ENCODE measurements at regions not wholly inside any gene's neighbourhood (a gene's known extent, or its start where the extent isn't known, plus 50 kb on each side); places are given as distances from the start of the nearest gene placed in this dataset.
"Not testable (repeated sequence)": the region's sequence is repeated elsewhere in the genome, so short reads cannot be mapped to it uniquely, and the experiment has no call there.

GRCh38 chr7:142496545-142496991, 238.7 kb upstream of the PRSS58 start:
- no peak overlapping the region for H3K4me3 Mint-ChIP-seq
- no peaks in the 10 kb centered on the region for H3K9me3 Mint-ChIP-seq
- H3K27ac Mint-ChIP-seq: no peak overlapping the region
- peak; percentile 37 for ATAC-seq (ENCODE audit: low read depth)
- no peak for DNase-seq (ENCODE audit: low spot score in 2 of 2)
- H3K27me3 Mint-ChIP-seq: peaks cover 17% of the 10 kb centered on the region
- peaks cover 5% of the 10 kb centered on the region for H3K4me1 Mint-ChIP-seq
- no peaks in the 10 kb centered on the region for H3K36me3 Mint-ChIP-seq

DNA sequence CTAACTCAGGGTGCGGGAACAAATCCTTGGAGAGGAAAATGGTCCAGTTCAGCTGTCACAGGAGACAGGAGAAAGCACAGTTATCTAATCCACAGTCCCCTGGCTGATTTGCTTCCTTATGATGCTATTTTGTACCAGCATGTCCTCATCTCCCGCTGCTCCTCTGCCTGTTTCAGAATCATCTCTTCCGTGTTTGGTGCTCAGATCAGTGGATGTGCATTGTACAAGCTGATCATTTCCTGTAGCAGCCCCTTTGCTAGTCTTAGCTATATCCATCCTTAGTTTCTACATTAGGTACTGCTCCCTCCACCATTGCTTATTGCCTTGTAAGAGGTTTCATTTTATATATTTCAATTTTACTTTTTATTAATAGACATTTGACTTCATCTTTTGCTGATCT, 238.0 kb upstream of the PRSS58 start:
- H3K36me3 Mint-ChIP-seq; H3K9me3 Mint-ChIP-seq; H3K27ac Mint-ChIP-seq; H3K4me3 Mint-ChIP-seq; DNase-seq (ENCODE audit: low spot score in 2 of 2); ATAC-seq (ENCODE audit: low read depth); H3K4me1 Mint-ChIP-seq: not testable (repeated sequence)
- H3K27me3 Mint-ChIP-seq: peaks cover 15% of the 10 kb centered on the region

DNA sequence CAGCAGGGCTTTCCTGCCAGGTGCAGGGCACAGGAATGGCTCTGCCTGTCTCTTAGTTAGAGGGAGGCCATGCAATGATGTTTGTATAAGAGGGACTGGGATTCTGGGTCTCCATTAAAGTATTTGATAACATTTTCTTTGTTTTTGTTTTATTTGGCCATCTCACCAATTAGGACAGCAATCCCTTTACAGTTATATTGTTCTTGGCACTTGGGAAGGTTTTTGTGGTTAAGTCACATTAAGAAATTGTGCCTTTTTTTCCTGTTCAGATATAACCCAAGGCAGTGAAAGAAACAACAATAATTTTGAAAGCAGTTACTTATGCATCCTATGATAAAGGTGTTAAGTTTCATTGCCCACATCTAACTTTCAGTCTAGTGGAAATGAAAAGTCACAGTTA, 237.4 kb upstream of the PRSS58 start:
- not testable (repeated sequence) for H3K9me3 Mint-ChIP-seq; H3K27ac Mint-ChIP-seq; H3K36me3 Mint-ChIP-seq; H3K4me1 Mint-ChIP-seq; H3K4me3 Mint-ChIP-seq; DNase-seq (ENCODE audit: low spot score in 2 of 2); ATAC-seq (ENCODE audit: low read depth)
- peaks cover 15% of the 10 kb centered on the region for H3K27me3 Mint-ChIP-seq

DNA sequence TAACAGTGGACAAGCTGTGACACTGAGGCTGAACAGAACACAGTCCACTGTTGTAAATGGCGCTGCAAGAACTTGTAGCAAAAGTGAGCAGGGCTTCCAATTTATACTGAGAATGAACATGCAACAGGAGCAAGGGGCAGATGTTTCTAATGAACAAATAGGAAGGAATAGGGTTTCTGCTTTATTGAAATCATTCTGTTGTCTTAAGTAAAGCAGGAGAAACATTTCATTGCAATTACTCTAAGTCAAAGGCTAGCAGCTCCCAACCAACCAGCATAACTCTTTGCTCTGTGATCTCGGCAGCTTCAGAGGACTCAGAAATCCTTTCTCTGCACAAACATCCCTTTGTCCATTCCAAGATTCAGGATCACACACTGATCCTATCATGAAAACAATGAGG, 236.2 kb upstream of the PRSS58 start:
- ATAC-seq (ENCODE audit: low read depth): no peak
- Mint-ChIP-seq H3K27ac (no peak overlapping the region), H3K9me3 (no peaks in the 10 kb centered on the region), H3K4me1 (peaks cover 5% of the 10 kb centered on the region), H3K4me3 (no peak overlapping the region), H3K27me3 (peaks cover 15% of the 10 kb centered on the region), H3K36me3 (no peaks in the 10 kb centered on the region)
- no peak for DNase-seq (ENCODE audit: low spot score in 2 of 2)

GRCh38 chr7:142488842-142489241, 231.0 kb upstream of the PRSS58 start:
- H3K36me3 Mint-ChIP-seq: no peaks in the 10 kb centered on the region
- ATAC-seq (ENCODE audit: low read depth): no peak
- H3K9me3 Mint-ChIP-seq: no peaks in the 10 kb centered on the region
- no peak overlapping the region for H3K4me3 Mint-ChIP-seq
- H3K4me1 Mint-ChIP-seq: peaks cover 5% of the 10 kb centered on the region
- peaks cover 15% of the 10 kb centered on the region for H3K27me3 Mint-ChIP-seq
- no peak overlapping the region for H3K27ac Mint-ChIP-seq
- no peak for DNase-seq (ENCODE audit: low spot score in 2 of 2)

- H3K27ac Mint-ChIP-seq: no peak overlapping the region
- ATAC-seq (ENCODE audit: low read depth) (no peak), DNase-seq (ENCODE audit: low spot score in 2 of 2) (no peak)
- H3K27me3 Mint-ChIP-seq: peaks cover 16% of the 10 kb centered on the region
- H3K4me3 Mint-ChIP-seq: no peak overlapping the region
- H3K36me3 Mint-ChIP-seq: no peaks in the 10 kb centered on the region
- H3K4me1 Mint-ChIP-seq: peaks cover 7% of the 10 kb centered on the region
- no peaks in the 10 kb centered on the region for H3K9me3 Mint-ChIP-seq
Observed at GRCh38 chr7:142488036-142488633, 230.3 kb upstream of the PRSS58 start.

DNA sequence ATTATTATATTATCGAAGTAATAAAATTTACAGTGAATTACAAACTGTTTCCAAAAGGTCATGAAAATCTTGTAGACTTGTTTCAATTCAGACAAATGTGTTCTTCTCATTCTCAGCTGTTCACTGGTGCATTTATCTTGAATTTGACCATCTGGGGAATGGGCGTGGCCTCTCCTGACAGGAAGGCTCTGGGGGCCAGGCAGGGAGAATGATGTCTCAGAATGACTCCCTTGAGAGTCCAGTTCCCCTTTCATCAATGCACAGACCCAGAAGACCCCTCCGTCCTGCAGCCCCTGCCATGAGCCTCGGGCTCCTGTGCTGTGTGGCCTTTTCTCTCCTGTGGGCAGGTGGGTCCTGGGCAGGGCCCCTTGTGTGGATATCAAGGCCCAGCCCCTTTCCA, 229.7 kb upstream of the PRSS58 start:
- H3K36me3 Mint-ChIP-seq; H3K4me3 Mint-ChIP-seq; H3K27ac Mint-ChIP-seq; H3K4me1 Mint-ChIP-seq; ATAC-seq (ENCODE audit: low read depth); DNase-seq (ENCODE audit: low spot score in 2 of 2); H3K9me3 Mint-ChIP-seq: not testable (repeated sequence)
- H3K27me3 Mint-ChIP-seq: peaks cover 14% of the 10 kb centered on the region

GRCh38 chr7:142487124-142487523, 229.3 kb upstream of the PRSS58 start:
- Mint-ChIP-seq H3K4me1 (peaks cover 7% of the 10 kb centered on the region), H3K27me3 (peaks cover 14% of the 10 kb centered on the region), H3K36me3 (no peaks in the 10 kb centered on the region), H3K27ac (no peak overlapping the region), H3K4me3 (no peak overlapping the region), H3K9me3 (no peaks in the 10 kb centered on the region)
- no peak for ATAC-seq (ENCODE audit: low read depth)
- no peak for DNase-seq (ENCODE audit: low spot score in 2 of 2)

GRCh38 chr7:142485617-142486226, 227.9 kb upstream of the PRSS58 start:
- Mint-ChIP-seq H3K27ac (no peak overlapping the region), H3K9me3 (no peaks in the 10 kb centered on the region), H3K36me3 (no peaks in the 10 kb centered on the region), H3K27me3 (peaks cover 16% of the 10 kb centered on the region), H3K4me1 (peaks cover 9% of the 10 kb centered on the region), H3K4me3 (no peak overlapping the region)
- ATAC-seq (ENCODE audit: low read depth): no peak
- DNase-seq (ENCODE audit: low spot score in 2 of 2): no peak

- ATAC-seq (ENCODE audit: low read depth) (no peak), DNase-seq (ENCODE audit: low spot score in 2 of 2) (no peak)
- H3K36me3 Mint-ChIP-seq: no peaks in the 10 kb centered on the region
- H3K4me3 Mint-ChIP-seq: no peak overlapping the region
- H3K27me3 Mint-ChIP-seq: peaks cover 14% of the 10 kb centered on the region
- H3K4me1 Mint-ChIP-seq: peaks cover 9% of the 10 kb centered on the region
- H3K9me3 Mint-ChIP-seq: no peaks in the 10 kb centered on the region
- H3K27ac Mint-ChIP-seq: no peak overlapping the region
Observed at GRCh38 chr7:142483659-142484317, 225.9 kb upstream of the PRSS58 start.

GRCh38 chr7:142482891-142483658, 225.2 kb upstream of the PRSS58 start:
- Mint-ChIP-seq H3K27ac (no peak overlapping the region), H3K27me3 (peaks cover 13% of the 10 kb centered on the region), H3K4me3 (no peak overlapping the region), H3K9me3 (no peaks in the 10 kb centered on the region), H3K36me3 (no peaks in the 10 kb centered on the region), H3K4me1 (peaks cover 14% of the 10 kb centered on the region)
- ATAC-seq (ENCODE audit: low read depth) (peak; percentile 64), DNase-seq (ENCODE audit: low spot score in 2 of 2) (peak in 1 of 2 donors; percentile 12)

- H3K36me3 Mint-ChIP-seq: no peaks in the 10 kb centered on the region
- H3K27me3 Mint-ChIP-seq: peaks cover 16% of the 10 kb centered on the region
- H3K9me3 Mint-ChIP-seq: no peaks in the 10 kb centered on the region
- peaks cover 10% of the 10 kb centered on the region for H3K4me1 Mint-ChIP-seq
- H3K4me3 Mint-ChIP-seq: no peak overlapping the region
- DNase-seq (ENCODE audit: low spot score in 2 of 2) (no peak), ATAC-seq (ENCODE audit: low read depth) (no peak)
- no peak overlapping the region for H3K27ac Mint-ChIP-seq
Observed at GRCh38 chr7:142481548-142481947, 223.7 kb upstream of the PRSS58 start.

- Mint-ChIP-seq H3K9me3 (no peaks in the 10 kb centered on the region), H3K4me3 (no peak overlapping the region), H3K36me3 (no peaks in the 10 kb centered on the region), H3K27me3 (peaks cover 8% of the 10 kb centered on the region), H3K4me1 (peaks cover 10% of the 10 kb centered on the region), H3K27ac (no peak overlapping the region)
- peak in 1 of 2 donors; percentile 9 for DNase-seq (ENCODE audit: low spot score in 2 of 2)
- ATAC-seq (ENCODE audit: low read depth): peak; percentile 38
Observed at GRCh38 chr7:142478479-142479220, 220.8 kb upstream of the PRSS58 start.

Measured in memory B cell (primary cell).